ENCODE measurements at regions not wholly inside any gene's neighbourhood (a gene's known extent, or its start where the extent isn't known, plus 50 kb on each side); places are given as distances from the start of the nearest gene placed in this dataset.
"Not testable (repeated sequence)": the region's sequence is repeated elsewhere in the genome, so short reads cannot be mapped to it uniquely, and the experiment has no call there.

DNA sequence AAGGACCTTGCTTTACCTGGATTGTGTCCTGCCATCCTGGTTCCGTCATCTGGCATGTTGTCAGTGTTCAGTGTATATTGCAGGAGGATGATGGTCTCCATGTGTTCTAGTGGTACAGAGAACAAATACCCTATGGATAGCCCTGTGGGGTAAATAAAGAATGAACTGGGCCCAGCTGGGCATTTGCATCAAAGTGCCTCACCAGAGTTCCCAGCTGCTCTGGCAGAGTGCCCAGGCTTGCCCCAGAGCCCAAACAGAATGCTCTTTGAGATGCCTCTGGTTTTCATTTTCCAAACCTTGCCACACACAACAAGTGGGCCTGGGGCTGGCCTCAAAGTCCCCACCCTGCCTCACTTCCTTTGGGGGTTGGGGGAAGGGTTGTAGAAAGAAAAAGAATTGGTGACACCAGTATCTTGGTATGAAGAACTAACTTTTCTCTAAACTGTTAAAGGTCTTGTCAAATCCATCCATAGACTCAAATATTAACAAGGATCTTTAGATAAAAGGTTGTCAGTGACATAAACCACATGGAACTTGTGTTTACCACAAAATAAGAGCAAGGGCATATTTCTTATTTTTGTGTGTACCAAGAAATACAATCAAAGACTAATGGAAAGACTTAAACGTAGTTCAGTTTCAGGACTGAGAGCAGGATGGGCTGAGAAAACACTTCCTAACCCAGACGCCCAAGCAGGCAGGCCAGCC lies 82.2 kb downstream of the LMO4 start:
- CTCF ChIA-PET = no interaction called here
- TF ChIP-seq CTCF (IDR thresholded peaks at IDR 0.05; ENCODE audit: unreplicated experiment) = no peak
- no peaks in the 10 kb centered on the region for H3K9me3 Mint-ChIP-seq (ENCODE audit: low read depth, unreplicated experiment)
- intact Hi-C loops (cut with micrococcal nuclease; ENCODE audit: unreplicated experiment) = no loop called here
- BruUV-seq (replicated peaks) = no TSS peak
- peak; percentile 39 for DNase-seq
- no peak overlapping the region for H3K4me3 Mint-ChIP-seq (ENCODE audit: low read depth, unreplicated experiment)
- H3K4me1 Mint-ChIP-seq (ENCODE audit: low read depth, unreplicated experiment) = peaks cover 9% of the 10 kb centered on the region
- H3K36me3 Mint-ChIP-seq (ENCODE audit: insufficient read depth, unreplicated experiment) = no peaks in the 10 kb centered on the region
- no peak overlapping the region for H3K27ac Mint-ChIP-seq (ENCODE audit: unreplicated experiment)
- no peaks in the 10 kb centered on the region for H3K27me3 Mint-ChIP-seq (ENCODE audit: unreplicated experiment)

DNA sequence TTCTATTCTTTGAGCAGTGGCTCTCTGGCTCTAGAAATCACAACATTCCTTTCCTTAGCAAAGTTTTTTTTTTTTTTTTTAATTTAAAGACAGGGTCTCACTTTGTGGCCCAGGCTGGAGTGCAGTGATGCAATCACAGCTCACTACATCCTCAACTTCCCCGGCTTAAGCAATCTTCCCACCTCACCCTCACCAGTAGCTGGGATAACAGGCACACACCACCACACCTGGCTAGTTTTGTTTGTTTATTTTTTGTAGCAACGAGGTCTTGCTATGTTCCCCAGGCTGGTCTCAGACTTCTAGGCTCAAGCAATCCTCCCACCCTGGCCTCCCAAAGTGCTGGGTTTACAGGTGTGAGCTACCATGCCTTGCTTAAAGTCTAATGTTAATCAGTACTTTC lies 85.2 kb downstream of the LMO4 start:
- H3K27ac Mint-ChIP-seq (ENCODE audit: unreplicated experiment); H3K27me3 Mint-ChIP-seq (ENCODE audit: unreplicated experiment); H3K4me1 Mint-ChIP-seq (ENCODE audit: low read depth, unreplicated experiment); DNase-seq; BruUV-seq (replicated peaks); H3K36me3 Mint-ChIP-seq (ENCODE audit: insufficient read depth, unreplicated experiment); intact Hi-C loops (cut with micrococcal nuclease; ENCODE audit: unreplicated experiment); H3K9me3 Mint-ChIP-seq (ENCODE audit: low read depth, unreplicated experiment); H3K4me3 Mint-ChIP-seq (ENCODE audit: low read depth, unreplicated experiment): not testable (repeated sequence)
- CTCF ChIA-PET = interaction anchor here (0.6 to 0.7 kb wide), 2 partner anchors 12 to 21 kb away, joined by 4 read pairs; no protein-coding TSS in a partner anchor

GRCh38 chr1:87418048-87418447 lies 89.4 kb downstream of the LMO4 start:
- H3K36me3 Mint-ChIP-seq (ENCODE audit: insufficient read depth, unreplicated experiment) = no peaks in the 10 kb centered on the region
- no peak overlapping the region for H3K27ac Mint-ChIP-seq (ENCODE audit: unreplicated experiment)
- BruUV-seq (replicated peaks) = no TSS peak
- H3K27me3 Mint-ChIP-seq (ENCODE audit: unreplicated experiment) = no peaks in the 10 kb centered on the region
- no peak overlapping the region for H3K4me3 Mint-ChIP-seq (ENCODE audit: low read depth, unreplicated experiment)
- DNase-seq = no peak
- no peak for TF ChIP-seq CTCF (IDR thresholded peaks at IDR 0.05; ENCODE audit: unreplicated experiment)
- intact Hi-C loops (cut with micrococcal nuclease; ENCODE audit: unreplicated experiment) = no loop called here
- CTCF ChIA-PET = no interaction called here
- no peaks in the 10 kb centered on the region for H3K4me1 Mint-ChIP-seq (ENCODE audit: low read depth, unreplicated experiment)
- H3K9me3 Mint-ChIP-seq (ENCODE audit: low read depth, unreplicated experiment) = peaks cover 2% of the 10 kb centered on the region

GRCh38 chr1:87421809-87422208 lies 93.1 kb downstream of the LMO4 start:
- TF ChIP-seq CTCF (IDR thresholded peaks at IDR 0.05; ENCODE audit: unreplicated experiment) = no peak
- intact Hi-C loops (cut with micrococcal nuclease; ENCODE audit: unreplicated experiment) = no loop called here
- no TSS peak for BruUV-seq (replicated peaks)
- H3K27me3 Mint-ChIP-seq (ENCODE audit: unreplicated experiment) = no peaks in the 10 kb centered on the region
- H3K4me3 Mint-ChIP-seq (ENCODE audit: low read depth, unreplicated experiment) = no peak overlapping the region
- CTCF ChIA-PET = no interaction called here
- no peaks in the 10 kb centered on the region for H3K36me3 Mint-ChIP-seq (ENCODE audit: insufficient read depth, unreplicated experiment)
- DNase-seq = no peak
- peaks cover 2% of the 10 kb centered on the region for H3K9me3 Mint-ChIP-seq (ENCODE audit: low read depth, unreplicated experiment)
- H3K4me1 Mint-ChIP-seq (ENCODE audit: low read depth, unreplicated experiment) = peaks cover under 1% of the 10 kb centered on the region
- H3K27ac Mint-ChIP-seq (ENCODE audit: unreplicated experiment) = no peak overlapping the region

GRCh38 chr1:87424541-87424940 lies 95.9 kb downstream of the LMO4 start:
- no peaks in the 10 kb centered on the region for H3K27me3 Mint-ChIP-seq (ENCODE audit: unreplicated experiment)
- no peak overlapping the region for H3K27ac Mint-ChIP-seq (ENCODE audit: unreplicated experiment)
- CTCF ChIA-PET = no interaction called here
- DNase-seq = no peak
- H3K36me3 Mint-ChIP-seq (ENCODE audit: insufficient read depth, unreplicated experiment) = no peaks in the 10 kb centered on the region
- no peak for TF ChIP-seq CTCF (IDR thresholded peaks at IDR 0.05; ENCODE audit: unreplicated experiment)
- intact Hi-C loops (cut with micrococcal nuclease; ENCODE audit: unreplicated experiment) = no loop called here
- no peak overlapping the region for H3K4me3 Mint-ChIP-seq (ENCODE audit: low read depth, unreplicated experiment)
- peaks cover 2% of the 10 kb centered on the region for H3K9me3 Mint-ChIP-seq (ENCODE audit: low read depth, unreplicated experiment)
- no TSS peak for BruUV-seq (replicated peaks)
- peaks cover 15% of the 10 kb centered on the region for H3K4me1 Mint-ChIP-seq (ENCODE audit: low read depth, unreplicated experiment)
